HG03460 (cell line): ENCODE measurements at regions not wholly inside any gene's neighbourhood (a gene's known extent, or its start where the extent isn't known, plus 50 kb on each side); places are given as distances from the start of the nearest gene placed in this dataset.

ENCODE experiments used
- ATAC-seq: cut with Tn5 transposase; IDR thresholded peaks from one replicate; pipeline ENCODE4 v1.9.1; 2021; ENCODE audit not compliant: unreplicated experiment

GRCh38 chrX:69306063-69306404 is 140.8 kb upstream of the PJA1 start:
- ATAC-seq = no peak

- ATAC-seq = no peak
Observed at GRCh38 chrX:69305333-69306062, 140.2 kb upstream of the PJA1 start.

GRCh38 chrX:69303231-69303630 is 138.0 kb upstream of the PJA1 start:
- no peak for ATAC-seq

- ATAC-seq = no peak
Observed at GRCh38 chrX:69299951-69300714, 134.9 kb upstream of the PJA1 start.

GRCh38 chrX:69299285-69299684 is 134.0 kb upstream of the PJA1 start:
- ATAC-seq = no peak

GRCh38 chrX:69298466-69299140 is 133.3 kb upstream of the PJA1 start:
- no peak for ATAC-seq

GRCh38 chrX:69297506-69297905 is 132.3 kb upstream of the PJA1 start:
- no peak for ATAC-seq

- ATAC-seq = no peak
Observed at GRCh38 chrX:69293776-69294601, 128.7 kb upstream of the PJA1 start.

GRCh38 chrX:69291116-69291515 is 125.9 kb upstream of the PJA1 start:
- ATAC-seq = no peak

- ATAC-seq = no peak
Observed at GRCh38 chrX:69290292-69290691, 125.0 kb upstream of the PJA1 start.

GRCh38 chrX:69289793-69290123 is 124.5 kb upstream of the PJA1 start:
- no peak for ATAC-seq

GRCh38 chrX:69289046-69289792 is 124.0 kb upstream of the PJA1 start:
- no peak for ATAC-seq

- ATAC-seq = no peak
Observed at GRCh38 chrX:69287095-69287494, 121.8 kb upstream of the PJA1 start.

- no peak for ATAC-seq
Observed at GRCh38 chrX:69286565-69286906, 121.3 kb upstream of the PJA1 start.

- ATAC-seq = no peak
Observed at GRCh38 chrX:69285881-69286564, 120.8 kb upstream of the PJA1 start.

GRCh38 chrX:69285401-69285877 is 120.2 kb upstream of the PJA1 start:
- no peak for ATAC-seq

- no peak for ATAC-seq
Observed at GRCh38 chrX:69284491-69284890, 119.2 kb upstream of the PJA1 start.

GRCh38 chrX:69282893-69283690 is 117.8 kb upstream of the PJA1 start:
- no peak for ATAC-seq

- ATAC-seq = no peak
Observed at GRCh38 chrX:69280933-69281332, 115.7 kb upstream of the PJA1 start.
